ENCODE measurements at regions not wholly inside any gene's neighbourhood (a gene's known extent, or its start where the extent isn't known, plus 50 kb on each side); places are given as distances from the start of the nearest gene placed in this dataset.

DNA sequence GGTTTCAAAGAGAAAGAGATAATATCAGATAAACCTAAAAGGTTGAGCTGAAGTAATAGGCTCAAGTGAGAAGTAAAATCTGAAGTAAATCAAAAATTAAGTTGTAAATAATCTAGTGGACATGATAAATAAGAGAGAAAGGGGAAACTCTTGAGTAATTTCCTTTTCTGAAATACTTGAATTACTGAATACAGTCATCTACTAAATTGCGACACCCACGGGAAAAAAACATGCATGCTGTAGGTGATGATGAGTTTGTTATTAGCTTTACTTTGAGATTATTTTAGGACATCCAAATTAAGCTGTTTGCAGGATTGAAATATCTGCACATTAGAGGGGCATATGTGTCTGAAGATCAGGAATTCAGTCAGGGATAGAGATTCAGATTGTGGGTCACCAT, 50.0 kb upstream of the CARD18 start:
- DNase-seq (ENCODE audit: low spot score): no peak
- in situ Hi-C loops (cut with MboI; ENCODE audit: low pct_unique_long_range_greater_than_20kb, low sequenced_read_pairs, unreplicated experiment): no loop called here
- TF ChIP-seq CTCF (IDR thresholded peaks at IDR 0.05; ENCODE audit: extremely low read depth, insufficient read depth, missing control alignments): no peak

All from GM13977 (cell line).